B cell (primary cell): ENCODE measurements at regions not wholly inside any gene's neighbourhood (a gene's known extent, or its start where the extent isn't known, plus 50 kb on each side); places are given as distances from the start of the nearest gene placed in this dataset.
"Not testable (repeated sequence)": the region's sequence is repeated elsewhere in the genome, so short reads cannot be mapped to it uniquely, and the experiment has no call there.

Source experiments
- ATAC-seq: fragments of 200-7000 bp; cut with Tn5 transposase; one replicate; pipeline ENCODE4 v1.10.0; 2021; ENCODE audit warnings: low read depth, mild to moderate bottlenecking, moderate number of reproducible peaks, moderate library complexity
- CTCF ChIA-PET: fragments of 350-600 bp; sonication (Branson Sonifier 250); formaldehyde crosslinking; loops from one replicate; lab custom pipeline; 2021; ENCODE audit warnings: antibody characterized with exemption, inconsistent platforms; lab: Charles Lee
- POLR2A ChIA-PET: fragments of 350-600 bp; sonication (Branson Sonifier 250); formaldehyde crosslinking; loops from one replicate; lab custom pipeline; 2021; ENCODE audit warnings: antibody characterized with exemption; lab: Charles Lee
- DNase-seq: peaks from one replicate; pipeline ENCODE4 v3.0.0; 2013
- H2AFZ ChIP-seq: 2 replicates; pipeline ENCODE4 v1.6.1; 2012; ENCODE audit warnings: mild to moderate bottlenecking, low read depth, low read length; ENCODE audit not compliant: insufficient read depth, poor library complexity, severe bottlenecking
- H3K27ac ChIP-seq, 2 donors: 1 replicate in 1 of 2; 2 replicates in 1 of 2; pipeline ENCODE4 v1.5.1; 2012 to 2013; ENCODE audit warnings: low read length in 2 of 2, mild to moderate bottlenecking in 2 of 2, moderate library complexity in 1 of 2
- H3K27me3 ChIP-seq, 4 experiments: fragments of 200-600 bp in 1 of 4; sonication (generic) in 1 of 4; replicated peaks in 1 of 4; 1 replicate in 2 of 4; 2 replicates in 2 of 4; pipeline versions ENCODE4 v1.6.1 to v1.7.0; 2013 to 2016; ENCODE audit warnings: low read length in 3 of 4, mild to moderate bottlenecking in 2 of 4, mixed read lengths in 1 of 4, moderate library complexity in 1 of 4; ENCODE audit not compliant: insufficient read depth in 4 of 4, control insufficient read depth in 3 of 4; ENCODE audit errors: control extremely low read depth in 1 of 4
- H3K36me3 ChIP-seq, 2 experiments: replicated peaks in 1 of 2; 1 replicate in 1 of 2; 2 replicates in 1 of 2; pipeline versions ENCODE4 v1.6.1 to v1.7.1; 2013; ENCODE audit warnings: low read length in 1 of 2; ENCODE audit not compliant: insufficient read depth in 2 of 2, control insufficient read depth in 1 of 2; ENCODE audit errors: control extremely low read depth in 1 of 2, extremely low read depth in 1 of 2
- H3K4me1 ChIP-seq, 2 donors: fragments of 200-600 bp in 1 of 2; sonication (generic) in 1 of 2; 1 replicate in 1 of 2; 2 replicates in 1 of 2; pipeline versions ENCODE4 v1.5.1 to v1.6.1; 2013 to 2017; ENCODE audit warnings: low read length in 2 of 2; ENCODE audit not compliant: control insufficient read depth in 2 of 2, insufficient read depth in 2 of 2
- H3K4me2 ChIP-seq: replicated peaks from 2 replicates; pipeline ENCODE3; 2012; ENCODE audit warnings: mild to moderate bottlenecking, low read depth, low read length; ENCODE audit not compliant: poor library complexity, severe bottlenecking
- H3K4me3 ChIP-seq, 5 experiments: fragments of 200-600 bp in 1 of 5; sonication (generic) in 1 of 5; 1 replicate in 3 of 5; 2 replicates in 2 of 5; pipeline versions ENCODE4 v1.5.1 to v1.7.0; 2011 to 2016; ENCODE audit warnings: low read length in 4 of 5, mild to moderate bottlenecking in 4 of 5, low read depth in 2 of 5, control low read depth in 1 of 5, moderate library complexity in 1 of 5; ENCODE audit not compliant: insufficient read depth in 1 of 5; ENCODE audit errors: control extremely low read depth in 1 of 5, extremely low read depth in 1 of 5
- H3K79me2 ChIP-seq: fragments of 200-600 bp; sonication (generic); one replicate; pipeline ENCODE4 v1.6.0; 2016; ENCODE audit warnings: low read length; ENCODE audit not compliant: control insufficient read depth, insufficient read depth
- H3K9ac ChIP-seq: fragments of 200-600 bp; sonication (generic); 2 replicates; pipeline ENCODE4 v1.6.1; 2017; ENCODE audit warnings: mild to moderate bottlenecking, low read length, moderate library complexity
- H3K9me3 ChIP-seq, 3 donors: one replicate each; pipeline versions ENCODE4 v1.6.1 to v1.7.1; 2013; ENCODE audit warnings: low read length in 2 of 3; ENCODE audit not compliant: control insufficient read depth in 2 of 3, insufficient read depth in 1 of 3; ENCODE audit errors: control extremely low read depth in 1 of 3
- H4K20me1 ChIP-seq: 2 replicates; pipeline ENCODE4 v1.6.0; 2012; ENCODE audit warnings: mild to moderate bottlenecking, low read length; ENCODE audit not compliant: insufficient read depth, control insufficient read depth, poor library complexity, severe bottlenecking
- H3K27ac Mint-ChIP-seq: one replicate; pipeline ENCODE4 v1.8.0; 2021; ENCODE audit warnings: mixed read lengths
- H3K27me3 Mint-ChIP-seq: one replicate; pipeline ENCODE4 v1.8.0; 2021; ENCODE audit warnings: mixed read lengths
- H3K4me1 Mint-ChIP-seq: one replicate; pipeline ENCODE4 v1.8.0; 2021; ENCODE audit warnings: mixed read lengths
- H3K4me3 Mint-ChIP-seq: one replicate; pipeline ENCODE4 v1.8.0; 2021; ENCODE audit warnings: mixed read lengths
- H3K9me3 Mint-ChIP-seq: one replicate; pipeline ENCODE4 v1.8.0; 2022; ENCODE audit warnings: mixed read lengths; ENCODE audit not compliant: insufficient read depth
- EZH2 ChIP-seq: IDR thresholded peaks from 2 replicates; pipeline ENCODE4 v1.6.1; 2012; ENCODE audit warnings: borderline replicate concordance, low read depth, mild to moderate bottlenecking, moderate library complexity, low read length; ENCODE audit not compliant: insufficient read depth, poor library complexity, severe bottlenecking
- WGBS: methylation state at CpG from one replicate; pipeline ENCODE4 v1.1.5; 2013; ENCODE audit warnings: missing lambda C conversion rate; ENCODE audit not compliant: insufficient coverage; 5-methylcytosine and 5-hydroxymethylcytosine counted together
- intact Hi-C: fragments of 100-400 bp; cut with micrococcal nuclease; formaldehyde crosslinking; loops from one replicate; pipeline ENCODE4 v1.10.0; 2022
- TF ChIP-seq, protein P1 (sequence below): fragments of 200-600 bp; IDR thresholded peaks from one replicate; pipeline ENCODE4 v1.8.0; 2022; ENCODE audit warnings: antibody characterized with exemption, mild to moderate bottlenecking

DNA sequence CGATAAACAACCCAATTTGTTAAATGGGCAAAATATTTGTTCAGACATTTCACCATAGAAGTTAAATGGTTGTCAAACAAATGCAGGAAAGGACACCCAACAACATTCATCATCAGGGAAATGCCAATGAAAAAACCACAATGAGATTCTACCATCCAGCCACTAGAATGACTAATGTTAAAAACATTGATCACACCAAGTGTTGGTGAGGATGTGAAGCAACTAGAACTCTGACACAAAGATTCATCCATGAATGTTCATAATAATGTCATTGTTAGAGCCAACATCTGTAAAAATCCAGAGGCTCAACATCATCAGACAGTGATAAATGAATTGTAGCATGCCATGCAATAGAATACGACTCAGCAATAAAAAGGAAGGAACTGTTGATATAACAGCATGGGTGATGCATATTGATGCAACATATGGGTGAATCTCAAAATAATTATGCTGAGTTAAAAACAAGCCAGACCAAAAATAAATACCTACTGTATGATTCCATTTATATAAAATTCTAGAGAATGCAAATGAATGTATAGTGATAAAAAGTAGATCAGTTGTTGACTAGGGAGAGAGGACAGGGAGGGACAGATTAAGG, 55.9 kb upstream of the UNC5A start:
- H3K27me3 Mint-ChIP-seq, result peaks cover 44% of the 10 kb centered on the region
- no peak overlapping the region for H3K4me2 ChIP-seq
- H3K27ac ChIP-seq, result no peak overlapping the region
- H3K27me3 ChIP-seq, result peaks cover 0 to 13% (median 8%) of the 10 kb centered on the region in 4 experiments
- no peaks in the 10 kb centered on the region for H4K20me1 ChIP-seq
- H3K4me1 ChIP-seq, result no peaks in the 10 kb centered on the region
- H2AFZ ChIP-seq, result no peak overlapping the region
- H3K4me1 Mint-ChIP-seq, result no peaks in the 10 kb centered on the region
- CTCF ChIA-PET, result no interaction called here
- no peaks in the 10 kb centered on the region for H3K36me3 ChIP-seq
- ATAC-seq (no peak), DNase-seq (no peak)
- H3K9me3 ChIP-seq, result no peaks in the 10 kb centered on the region
- H3K79me2 ChIP-seq, result no peaks in the 10 kb centered on the region
- no peak overlapping the region for H3K9ac ChIP-seq
- H3K4me3 ChIP-seq, result no peak overlapping the region
- POLR2A ChIA-PET, result no interaction called here
- TF ChIP-seq, protein P1, sequence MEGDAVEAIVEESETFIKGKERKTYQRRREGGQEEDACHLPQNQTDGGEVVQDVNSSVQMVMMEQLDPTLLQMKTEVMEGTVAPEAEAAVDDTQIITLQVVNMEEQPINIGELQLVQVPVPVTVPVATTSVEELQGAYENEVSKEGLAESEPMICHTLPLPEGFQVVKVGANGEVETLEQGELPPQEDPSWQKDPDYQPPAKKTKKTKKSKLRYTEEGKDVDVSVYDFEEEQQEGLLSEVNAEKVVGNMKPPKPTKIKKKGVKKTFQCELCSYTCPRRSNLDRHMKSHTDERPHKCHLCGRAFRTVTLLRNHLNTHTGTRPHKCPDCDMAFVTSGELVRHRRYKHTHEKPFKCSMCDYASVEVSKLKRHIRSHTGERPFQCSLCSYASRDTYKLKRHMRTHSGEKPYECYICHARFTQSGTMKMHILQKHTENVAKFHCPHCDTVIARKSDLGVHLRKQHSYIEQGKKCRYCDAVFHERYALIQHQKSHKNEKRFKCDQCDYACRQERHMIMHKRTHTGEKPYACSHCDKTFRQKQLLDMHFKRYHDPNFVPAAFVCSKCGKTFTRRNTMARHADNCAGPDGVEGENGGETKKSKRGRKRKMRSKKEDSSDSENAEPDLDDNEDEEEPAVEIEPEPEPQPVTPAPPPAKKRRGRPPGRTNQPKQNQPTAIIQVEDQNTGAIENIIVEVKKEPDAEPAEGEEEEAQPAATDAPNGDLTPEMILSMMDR, result no peak
- TF ChIP-seq EZH2, result no peak
- no CpG with 5 or more reads among the region's 2 CpGs for WGBS
- H3K4me3 Mint-ChIP-seq, result no peak overlapping the region
- H3K27ac Mint-ChIP-seq, result no peak overlapping the region
- intact Hi-C loops, result no loop called here
- H3K9me3 Mint-ChIP-seq, result peaks cover 4% of the 10 kb centered on the region

DNA sequence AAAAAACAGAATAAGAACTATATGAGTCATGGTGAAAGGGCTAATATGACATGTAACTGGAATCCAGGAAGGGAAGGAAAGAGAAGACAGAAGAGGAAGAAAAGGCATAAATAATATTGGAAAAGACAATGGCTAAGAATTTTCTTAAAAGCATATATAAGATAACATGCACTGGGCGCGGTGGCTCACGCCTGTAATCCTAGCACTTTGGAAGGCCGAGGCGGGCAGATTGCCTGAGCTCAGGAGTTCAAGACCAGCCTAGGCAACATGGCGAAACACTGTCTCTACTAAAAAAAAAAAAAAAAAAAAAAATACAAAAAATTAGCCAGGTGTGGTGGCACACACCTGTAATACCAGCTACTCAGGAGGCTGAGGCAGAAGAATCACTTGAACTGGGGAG, 54.8 kb upstream of the UNC5A start:
- H3K9me3 ChIP-seq, H3K4me1 ChIP-seq, H3K27me3 ChIP-seq, H3K4me1 Mint-ChIP-seq, H3K36me3 ChIP-seq, CTCF ChIA-PET, H3K4me3 Mint-ChIP-seq, H3K9ac ChIP-seq, intact Hi-C loops, H3K9me3 Mint-ChIP-seq, H3K4me2 ChIP-seq, ATAC-seq, H3K27ac ChIP-seq, H2AFZ ChIP-seq, H3K4me3 ChIP-seq, H3K79me2 ChIP-seq, H4K20me1 ChIP-seq, DNase-seq, H3K27ac Mint-ChIP-seq, POLR2A ChIA-PET: not testable (repeated sequence)
- H3K27me3 Mint-ChIP-seq, result peaks cover 37% of the 10 kb centered on the region
- no CpG with 5 or more reads among the region's 6 CpGs for WGBS

DNA sequence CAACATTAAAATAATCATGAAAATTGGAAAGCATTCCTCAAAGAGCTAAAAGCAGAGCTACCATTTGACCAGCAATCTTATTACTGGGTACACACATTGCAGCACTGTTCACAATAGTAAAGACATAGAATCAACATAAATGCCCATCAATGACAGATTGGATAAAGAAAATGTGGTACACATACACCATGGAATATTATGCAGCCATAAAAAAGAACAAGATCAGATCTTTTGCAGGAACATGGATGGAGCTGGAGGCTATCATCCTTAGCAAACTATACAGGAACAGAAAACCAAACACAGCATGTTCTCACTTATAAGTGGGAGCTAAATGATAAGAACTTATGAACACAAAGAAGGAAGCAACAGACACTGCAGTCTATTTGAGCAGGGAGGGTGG, 52.8 kb upstream of the UNC5A start:
- peaks cover 30% of the 10 kb centered on the region for H3K27me3 Mint-ChIP-seq
- H3K4me2 ChIP-seq, H3K4me3 Mint-ChIP-seq, H2AFZ ChIP-seq, intact Hi-C loops, H3K27me3 ChIP-seq, CTCF ChIA-PET, H3K9me3 Mint-ChIP-seq, H3K9me3 ChIP-seq, POLR2A ChIA-PET, H3K79me2 ChIP-seq, H3K27ac Mint-ChIP-seq, H3K27ac ChIP-seq, H3K4me3 ChIP-seq, H3K4me1 Mint-ChIP-seq, H3K9ac ChIP-seq, H3K4me1 ChIP-seq, H4K20me1 ChIP-seq, DNase-seq, H3K36me3 ChIP-seq, ATAC-seq: not testable (repeated sequence)
